Coronary artery (tissue), 2 donors: ENCODE measurements at regions not wholly inside any gene's neighbourhood (a gene's known extent, or its start where the extent isn't known, plus 50 kb on each side); places are given as distances from the start of the nearest gene placed in this dataset.

ENCODE experiments used
- DNase-seq: peaks from one replicate; pipeline ENCODE4 v3.0.0-alpha.2; 2017; ENCODE audit warnings: low spot score
- H3K27ac ChIP-seq, 2 donors: fragments of 200-600 bp; sonication (generic); one replicate each; pipeline ENCODE4 v1.5.1; 2016 to 2019
- H3K4me3 ChIP-seq: fragments of 200-600 bp; sonication (generic); 2 replicates; pipeline ENCODE4 v1.5.1; 2016; ENCODE audit warnings: mild to moderate bottlenecking, moderate library complexity
- TF ChIP-seq, protein P1 (sequence below): fragments of 200-600 bp; sonication (generic); IDR thresholded peaks from one replicate; pipeline ENCODE4 v1.5.1; 2019; ENCODE audit warnings: antibody characterized with exemption

DNA sequence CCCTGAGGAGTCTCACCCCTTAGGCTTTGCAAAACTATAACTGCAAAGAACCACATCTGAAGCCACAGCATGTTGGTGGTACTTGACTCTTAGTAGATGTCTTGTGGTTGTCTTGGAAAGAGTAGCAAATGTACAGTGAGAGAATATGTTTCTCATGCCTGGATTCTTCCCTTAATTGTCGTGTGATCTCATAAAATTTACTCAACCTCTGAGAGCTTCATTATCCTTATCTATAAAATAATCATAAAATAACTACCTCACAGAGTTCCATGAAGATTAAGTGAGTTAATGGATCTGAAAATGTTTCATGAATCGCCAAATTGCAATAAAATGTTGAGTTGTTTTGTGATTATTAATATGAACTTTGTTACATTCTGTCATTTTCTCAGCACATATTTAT lies 491.5 kb downstream of the METTL15 start:
- TF ChIP-seq, protein P1, sequence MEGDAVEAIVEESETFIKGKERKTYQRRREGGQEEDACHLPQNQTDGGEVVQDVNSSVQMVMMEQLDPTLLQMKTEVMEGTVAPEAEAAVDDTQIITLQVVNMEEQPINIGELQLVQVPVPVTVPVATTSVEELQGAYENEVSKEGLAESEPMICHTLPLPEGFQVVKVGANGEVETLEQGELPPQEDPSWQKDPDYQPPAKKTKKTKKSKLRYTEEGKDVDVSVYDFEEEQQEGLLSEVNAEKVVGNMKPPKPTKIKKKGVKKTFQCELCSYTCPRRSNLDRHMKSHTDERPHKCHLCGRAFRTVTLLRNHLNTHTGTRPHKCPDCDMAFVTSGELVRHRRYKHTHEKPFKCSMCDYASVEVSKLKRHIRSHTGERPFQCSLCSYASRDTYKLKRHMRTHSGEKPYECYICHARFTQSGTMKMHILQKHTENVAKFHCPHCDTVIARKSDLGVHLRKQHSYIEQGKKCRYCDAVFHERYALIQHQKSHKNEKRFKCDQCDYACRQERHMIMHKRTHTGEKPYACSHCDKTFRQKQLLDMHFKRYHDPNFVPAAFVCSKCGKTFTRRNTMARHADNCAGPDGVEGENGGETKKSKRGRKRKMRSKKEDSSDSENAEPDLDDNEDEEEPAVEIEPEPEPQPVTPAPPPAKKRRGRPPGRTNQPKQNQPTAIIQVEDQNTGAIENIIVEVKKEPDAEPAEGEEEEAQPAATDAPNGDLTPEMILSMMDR: no peak
- no peak for DNase-seq
- no peak overlapping the region for H3K27ac ChIP-seq
- H3K4me3 ChIP-seq: no peak overlapping the region

DNA sequence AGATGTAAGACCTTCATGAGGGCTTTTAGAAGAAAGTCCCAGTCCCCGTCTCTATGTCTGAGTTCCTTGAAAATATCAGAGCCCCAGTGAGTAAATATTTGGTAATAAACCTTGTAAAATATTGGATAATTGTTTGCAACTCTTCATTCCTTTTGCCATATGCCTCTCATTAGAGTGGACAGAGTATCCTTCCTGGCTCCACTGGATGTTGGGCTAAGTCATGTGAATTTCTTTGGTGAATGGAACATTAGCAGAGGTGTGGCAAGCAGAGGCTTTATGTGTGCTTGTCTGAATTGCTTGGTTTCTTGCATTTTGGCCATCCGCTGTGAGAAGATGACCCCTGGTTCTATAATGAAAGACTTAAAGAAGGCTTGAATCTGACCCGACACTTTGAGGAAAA lies 490.3 kb downstream of the METTL15 start:
- TF ChIP-seq, protein P1: no peak
- no peak for DNase-seq
- H3K27ac ChIP-seq: no peak overlapping the region
- H3K4me3 ChIP-seq: no peak overlapping the region

DNA sequence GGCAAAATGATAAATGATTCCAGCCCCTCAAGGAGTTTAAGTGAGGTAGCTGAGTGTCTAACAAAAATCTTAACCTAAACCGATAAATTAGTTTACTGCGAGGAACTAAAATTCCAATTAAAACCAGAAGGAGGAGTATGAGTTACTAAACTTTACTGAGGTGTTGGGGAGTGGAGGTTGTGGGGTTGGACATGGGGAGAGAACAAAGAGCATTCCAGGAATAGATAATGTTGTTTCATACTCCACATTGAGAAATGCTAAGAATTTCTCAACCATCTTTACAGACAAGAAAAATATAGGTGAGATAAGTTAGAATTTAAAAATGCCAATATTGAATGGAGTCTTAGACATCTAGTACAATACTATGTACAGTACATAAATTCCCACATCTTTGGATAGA lies 488.6 kb downstream of the METTL15 start:
- DNase-seq: no peak
- no peak overlapping the region for H3K4me3 ChIP-seq

DNA sequence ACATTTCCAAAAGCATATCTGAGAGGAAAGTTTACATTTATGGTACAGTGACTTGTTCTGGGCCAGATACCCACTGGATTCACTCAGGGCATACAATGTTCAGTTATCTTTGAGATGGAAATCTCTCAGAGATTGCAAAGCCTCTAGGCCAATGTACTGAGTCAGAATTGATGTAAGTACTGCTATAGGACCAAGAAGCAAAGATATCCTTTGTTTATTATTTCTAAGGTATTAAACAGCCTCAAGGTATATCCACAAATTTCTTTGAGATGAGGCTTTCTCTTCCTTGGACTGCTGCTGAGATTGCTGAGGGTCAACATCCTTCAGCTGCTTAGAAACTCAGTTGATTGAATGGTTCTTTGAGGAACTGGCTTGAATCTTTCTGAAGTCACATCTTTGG lies 484.0 kb downstream of the METTL15 start:
- TF ChIP-seq, protein P1: no peak
- H3K4me3 ChIP-seq: no peak overlapping the region
- DNase-seq: no peak
- H3K27ac ChIP-seq: no peak overlapping the region

More for the DNA sequence above, 488.6 kb downstream of the METTL15 start:
- TF ChIP-seq, protein P1: no peak
- H3K27ac ChIP-seq: no peak overlapping the region

DNA sequence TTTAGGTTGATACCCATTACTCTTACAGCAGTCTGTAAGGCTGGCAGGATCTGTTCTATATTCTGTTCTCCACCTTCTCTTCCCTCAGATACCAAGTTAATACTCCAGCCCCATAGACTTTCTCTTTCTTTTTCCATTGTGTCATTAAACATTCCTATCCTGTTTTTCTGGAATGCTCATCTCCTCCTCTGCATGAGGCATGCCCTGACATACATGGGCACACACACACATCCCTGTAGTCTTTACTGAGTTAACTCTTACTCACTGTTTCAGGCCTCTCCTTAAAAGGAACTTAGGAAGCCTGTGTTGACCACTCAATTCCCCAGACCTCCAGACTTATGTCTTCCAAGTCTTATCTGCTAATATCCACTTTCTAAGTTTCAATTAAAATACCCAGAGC lies 476.8 kb downstream of the METTL15 start:
- TF ChIP-seq, protein P1: no peak
- H3K27ac ChIP-seq: no peak overlapping the region
- no peak for DNase-seq
- H3K4me3 ChIP-seq: no peak overlapping the region

DNA sequence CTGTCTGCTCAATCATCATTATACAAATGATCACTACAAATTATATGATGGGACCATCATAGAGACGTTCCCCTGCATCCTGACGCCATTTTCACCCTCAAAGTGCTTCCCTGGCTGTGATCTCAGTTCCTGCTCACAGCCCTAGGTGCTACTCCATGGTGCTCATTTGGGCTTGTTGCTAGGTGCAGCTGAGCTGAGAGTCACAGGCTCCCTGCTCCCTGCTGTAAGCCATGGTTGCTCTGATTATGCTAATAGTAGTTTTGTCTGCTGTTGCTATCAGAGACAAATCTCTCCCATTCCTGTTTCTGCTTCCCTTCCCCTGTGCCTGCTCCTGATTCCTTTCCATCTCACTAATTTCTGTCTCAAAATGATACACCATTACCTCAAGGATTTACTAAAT lies 474.3 kb downstream of the METTL15 start:
- H3K27ac ChIP-seq: no peak overlapping the region
- H3K4me3 ChIP-seq: no peak overlapping the region
- TF ChIP-seq, protein P1: no peak
- DNase-seq: no peak

DNA sequence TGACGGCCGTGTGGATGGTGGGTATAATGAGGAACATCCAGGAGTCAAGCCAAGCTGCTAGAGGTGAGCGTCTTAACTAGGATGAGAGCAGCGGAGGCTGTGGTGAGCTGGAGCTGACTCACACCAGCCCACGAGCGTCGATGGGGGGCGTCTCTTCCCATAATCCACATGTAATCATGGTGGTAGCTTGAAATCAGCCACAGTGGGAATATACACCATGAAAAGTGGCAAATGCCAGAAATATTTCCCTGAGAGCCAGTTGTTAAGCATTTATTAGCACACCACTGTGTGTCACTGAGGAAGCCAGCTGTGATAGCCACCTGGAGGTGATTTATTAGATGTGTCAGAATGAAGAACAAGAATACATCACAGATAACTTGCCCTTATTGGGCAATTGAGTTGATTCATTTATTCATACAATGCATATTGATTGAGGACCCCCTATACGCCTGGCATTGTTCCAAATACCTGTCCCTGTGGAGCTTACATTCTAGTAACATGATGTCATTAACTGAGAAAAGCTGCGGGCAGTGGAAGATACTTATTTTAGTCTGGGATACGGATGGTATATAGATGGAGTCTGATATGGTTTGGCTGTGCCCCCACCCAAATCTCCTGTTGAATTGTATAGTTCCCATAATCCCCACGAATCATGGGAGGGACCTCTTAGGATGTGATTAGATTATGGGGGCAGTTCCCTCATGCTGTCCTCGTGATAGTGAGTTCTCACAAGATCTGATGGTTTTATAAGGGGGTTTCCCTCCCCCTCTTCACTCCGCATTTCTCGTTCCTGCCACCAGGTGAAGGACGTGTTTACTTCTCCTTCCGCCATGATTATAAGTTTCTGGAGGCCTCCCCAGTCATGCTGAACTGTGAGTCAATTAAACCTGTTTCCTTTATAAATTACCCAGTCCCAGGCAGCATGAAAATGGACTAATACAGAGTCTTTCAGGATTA lies 473.4 kb downstream of the METTL15 start:
- DNase-seq: no peak
- TF ChIP-seq, protein P1: no peak
- no peak overlapping the region for H3K4me3 ChIP-seq
- no peak overlapping the region for H3K27ac ChIP-seq
